Neural cell (in vitro differentiated cells): ENCODE measurements at regions not wholly inside any gene's neighbourhood (a gene's known extent, or its start where the extent isn't known, plus 50 kb on each side); places are given as distances from the start of the nearest gene placed in this dataset.

Source experiments
- H2AFZ ChIP-seq: fragments of 200-600, 300-800 bp; sonication (generic), shearing (Covaris generic); 2 replicates; pipeline ENCODE4 v1.6.0; 2014; ENCODE audit warnings: low read depth, mild to moderate bottlenecking, antibody characterized with exemption, low read length, moderate library complexity
- H3F3A ChIP-seq: fragments of 200-600 bp; shearing (Covaris generic); 2 replicates; pipeline ENCODE4 v1.6.1; 2016; ENCODE audit warnings: mild to moderate bottlenecking, moderate library complexity, mixed read lengths, antibody characterized with exemption, low read length; ENCODE audit not compliant: insufficient read depth, poor library complexity, severe bottlenecking
- H3K27ac ChIP-seq: fragments of 200-600, 300-800 bp; sonication (generic), shearing (Covaris generic); 2 replicates; pipeline ENCODE4 v1.5.1; 2014; ENCODE audit warnings: mild to moderate bottlenecking, low read length, moderate library complexity
- H3K27me3 ChIP-seq: fragments of 300-800, 200-600 bp; sonication (generic), shearing (Covaris generic); 2 replicates; pipeline ENCODE4 v1.6.0; 2014; ENCODE audit warnings: mild to moderate bottlenecking, low read depth, low read length, moderate library complexity; ENCODE audit not compliant: insufficient read depth
- H3K36me3 ChIP-seq: fragments of 300-800, 200-600 bp; sonication (generic), shearing (Covaris generic); 2 replicates; pipeline ENCODE4 v1.5.1; 2014; ENCODE audit warnings: mild to moderate bottlenecking, antibody characterized with exemption, low read length, moderate library complexity; ENCODE audit not compliant: insufficient read depth
- H3K4me2 ChIP-seq: fragments of 300-800, 200-600 bp; sonication (generic), shearing (Covaris generic); 2 replicates; pipeline ENCODE4 v1.6.0; 2014; ENCODE audit warnings: mild to moderate bottlenecking, low read length
- H3K4me3 ChIP-seq: fragments of 300-800, 200-600 bp; sonication (generic), shearing (Covaris generic); 2 replicates; pipeline ENCODE4 v1.5.1; 2014; ENCODE audit warnings: mild to moderate bottlenecking, low read length, moderate library complexity
- H3K79me2 ChIP-seq: fragments of 200-600 bp; shearing (Covaris generic); replicated peaks from 2 replicates; pipeline ENCODE4 v1.6.0; 2014; ENCODE audit warnings: mild to moderate bottlenecking, low read length, moderate library complexity; ENCODE audit not compliant: insufficient read depth
- H3K9ac ChIP-seq: fragments of 300-800, 200-600 bp; sonication (generic), shearing (Covaris generic); 2 replicates; pipeline ENCODE4 v1.6.1; 2016; ENCODE audit warnings: mild to moderate bottlenecking, low read length, mixed read lengths
- H3K9me2 ChIP-seq: fragments of 200-600 bp; shearing (Covaris generic); 2 replicates; pipeline ENCODE4 v1.6.1; 2016; ENCODE audit warnings: mild to moderate bottlenecking, low read length, mixed read lengths; ENCODE audit not compliant: insufficient read depth
- H3K9me3 ChIP-seq: fragments of 200-600, 300-800 bp; sonication (generic), shearing (Covaris generic); 2 replicates; pipeline ENCODE4 v1.6.1; 2016; ENCODE audit warnings: mild to moderate bottlenecking, mixed run types, low read length, moderate library complexity, mixed read lengths
- H4K20me1 ChIP-seq: fragments of 200-600 bp; shearing (Covaris generic); 2 replicates; pipeline ENCODE4 v1.6.1; 2016; ENCODE audit warnings: mild to moderate bottlenecking, mixed run types; ENCODE audit not compliant: insufficient read depth
- CTCF ChIP-seq: fragments of 450-650 bp; IDR thresholded peaks from 2 replicates; pipeline ENCODE4 v1.5.1; 2014; ENCODE audit warnings: antibody characterized with exemption, mild to moderate bottlenecking, moderate library complexity; ENCODE audit not compliant: poor library complexity, severe bottlenecking
- EP300 ChIP-seq: fragments of 450-650 bp; conservative IDR thresholded peaks from 2 replicates; pipeline ENCODE4 v1.6.1; 2014; ENCODE audit warnings: antibody characterized with exemption, mild to moderate bottlenecking, moderate library complexity; ENCODE audit not compliant: poor library complexity, severe bottlenecking
- EZH2 ChIP-seq: fragments of 200-600, 300-800 bp; shearing (Covaris generic), sonication (generic); IDR thresholded peaks from 2 replicates; pipeline ENCODE4 v1.6.1; 2014; ENCODE audit warnings: antibody characterized with exemption, low read length, borderline replicate concordance, mild to moderate bottlenecking; ENCODE audit not compliant: insufficient read depth, poor library complexity, severe bottlenecking
- MXI1 ChIP-seq: fragments of 450-650 bp; conservative IDR thresholded peaks from 2 replicates; pipeline ENCODE4 v1.6.1; 2014; ENCODE audit warnings: antibody characterized with exemption, mild to moderate bottlenecking; ENCODE audit not compliant: poor library complexity, severe bottlenecking
- POLR2AphosphoS5 ChIP-seq: IDR thresholded peaks from 2 replicates; pipeline ENCODE4 v1.6.1; 2012
- RAD21 ChIP-seq: fragments of 450-650 bp; conservative IDR thresholded peaks from 2 replicates; pipeline ENCODE4 v1.6.1; 2014; ENCODE audit warnings: antibody characterized with exemption, mild to moderate bottlenecking, moderate library complexity
- REST ChIP-seq: IDR thresholded peaks from 2 replicates; pipeline ENCODE4 v1.6.1; 2012; ENCODE audit warnings: borderline replicate concordance
- SMC3 ChIP-seq: fragments of 450-650 bp; conservative IDR thresholded peaks from 2 replicates; pipeline ENCODE4 v1.6.1; 2014; ENCODE audit warnings: antibody characterized with exemption, mild to moderate bottlenecking, moderate library complexity; ENCODE audit not compliant: poor library complexity
- TAF1 ChIP-seq: IDR thresholded peaks from 2 replicates; pipeline ENCODE4 v1.6.1; 2012; ENCODE audit warnings: low read depth

- H3F3A ChIP-seq = no peaks in the 10 kb centered on the region
- no peak for TF ChIP-seq POLR2AphosphoS5
- no peak for TF ChIP-seq RAD21
- no peak for TF ChIP-seq CTCF
- TF ChIP-seq SMC3 = no peak
- no peak for TF ChIP-seq EZH2
- TF ChIP-seq TAF1 = no peak
- no peak for TF ChIP-seq REST
- TF ChIP-seq EP300 = no peak
- TF ChIP-seq MXI1 = no peak
- H3K9ac ChIP-seq = no peak overlapping the region
- H3K27me3 ChIP-seq = no peaks in the 10 kb centered on the region
- no peaks in the 10 kb centered on the region for H3K36me3 ChIP-seq
- H2AFZ ChIP-seq = no peak overlapping the region
- no peaks in the 10 kb centered on the region for H3K9me2 ChIP-seq
- peaks cover 3% of the 10 kb centered on the region for H3K9me3 ChIP-seq
- no peak overlapping the region for H3K4me2 ChIP-seq
- no peaks in the 10 kb centered on the region for H4K20me1 ChIP-seq
- H3K79me2 ChIP-seq = no peaks in the 10 kb centered on the region
- H3K4me3 ChIP-seq = no peak overlapping the region
- no peak overlapping the region for H3K27ac ChIP-seq
Observed at GRCh38 chr18:8977701-8978100, 124.8 kb upstream of the NDUFV2 start.

- H3K36me3 ChIP-seq = no peaks in the 10 kb centered on the region
- no peaks in the 10 kb centered on the region for H4K20me1 ChIP-seq
- H3K9me3 ChIP-seq = peaks cover 3% of the 10 kb centered on the region
- no peak for TF ChIP-seq SMC3
- TF ChIP-seq MXI1 = no peak
- no peak for TF ChIP-seq EZH2
- TF ChIP-seq EP300 = no peak
- no peak for TF ChIP-seq REST
- no peak for TF ChIP-seq POLR2AphosphoS5
- TF ChIP-seq CTCF = no peak
- no peak for TF ChIP-seq RAD21
- no peak for TF ChIP-seq TAF1
- H3F3A ChIP-seq = no peaks in the 10 kb centered on the region
- no peak overlapping the region for H3K4me3 ChIP-seq
- no peak overlapping the region for H3K9ac ChIP-seq
- H2AFZ ChIP-seq = no peak overlapping the region
- no peak overlapping the region for H3K4me2 ChIP-seq
- no peaks in the 10 kb centered on the region for H3K9me2 ChIP-seq
- H3K27me3 ChIP-seq = no peaks in the 10 kb centered on the region
- H3K27ac ChIP-seq = no peak overlapping the region
- no peaks in the 10 kb centered on the region for H3K79me2 ChIP-seq
Observed at GRCh38 chr18:8978394-8978793, 124.1 kb upstream of the NDUFV2 start.
